SK-N-SH (cell line): ENCODE measurements at regions not wholly inside any gene's neighbourhood (a gene's known extent, or its start where the extent isn't known, plus 50 kb on each side); places are given as distances from the start of the nearest gene placed in this dataset.

ENCODE experiments used
- CTCF ChIA-PET: fragments of 300-600, 350-600 bp; formaldehyde crosslinking; extraction: SDS; loops from one replicate; lab custom pipeline; 2021; lab: Yijun Ruan, JAX
- POLR2A ChIA-PET: fragments of 350-600 bp; sonication (Branson Sonifier 250); formaldehyde crosslinking; extraction: SDS; loops from one replicate; lab custom pipeline; 2020; ENCODE audit warnings: antibody characterized with exemption, inconsistent platforms; lab: Yijun Ruan, JAX
- DNase-seq: peaks from one replicate; pipeline ENCODE4 v3.0.0; 2012
- H2AFZ ChIP-seq: fragments of 200-600 bp; sonication (generic); 2 replicates; pipeline ENCODE4 v1.8.1; 2016; ENCODE audit warnings: antibody characterized with exemption, mild to moderate bottlenecking, low read depth
- H3F3A ChIP-seq: fragments of 200-600 bp; sonication (generic); replicated peaks from 2 replicates; pipeline ENCODE3; 2016; ENCODE audit warnings: antibody characterized with exemption, mild to moderate bottlenecking; ENCODE audit not compliant: insufficient read depth
- H3K27ac ChIP-seq, 2 experiments: fragments of 200-500 bp in 1 of 2; fragments of 200-600 bp in 1 of 2; sonication (Bioruptor generic) in 1 of 2; sonication (generic), shearing (Covaris generic) in 1 of 2; 2 replicates each; pipeline versions ENCODE4 v1.5.1 to v1.6.1; 2014 to 2016; ENCODE audit warnings: low read depth in 2 of 2, inconsistent platforms in 1 of 2, low read length in 1 of 2, mild to moderate bottlenecking in 1 of 2, mixed read lengths in 1 of 2
- H3K27me3 ChIP-seq: fragments of 200-600 bp; sonication (generic), shearing (Covaris generic); 2 replicates; pipeline ENCODE4 v1.6.1; 2016; ENCODE audit warnings: mixed run types; ENCODE audit not compliant: insufficient read depth
- H3K36me3 ChIP-seq, 2 experiments: fragments of 200-500 bp in 1 of 2; fragments of 200-600 bp in 1 of 2; sonication (Bioruptor generic) in 1 of 2; sonication (generic) in 1 of 2; replicated peaks in 1 of 2; 2 replicates each; pipeline versions ENCODE3 to v1.5.1; 2014 to 2016; ENCODE audit warnings: low read length in 1 of 2, mild to moderate bottlenecking in 1 of 2; ENCODE audit not compliant: insufficient read depth in 2 of 2, control insufficient read depth in 1 of 2
- H3K4me1 ChIP-seq, 2 experiments: fragments of 200-500 bp in 1 of 2; fragments of 200-600 bp in 1 of 2; sonication (Bioruptor generic) in 1 of 2; sonication (generic), shearing (Covaris generic) in 1 of 2; 2 replicates each; pipeline versions ENCODE4 v1.5.1 to v1.6.1; 2014 to 2016; ENCODE audit warnings: low read depth in 1 of 2, low read length in 1 of 2, mixed run types in 1 of 2; ENCODE audit not compliant: insufficient read depth in 2 of 2, control insufficient read depth in 1 of 2
- H3K4me2 ChIP-seq: fragments of 200-600 bp; sonication (generic), shearing (Covaris generic); 2 replicates; pipeline ENCODE4 v1.6.1; 2017; ENCODE audit warnings: mixed run types
- H3K4me3 ChIP-seq, 2 experiments: fragments of 200-500 bp in 1 of 2; fragments of 200-600 bp in 1 of 2; sonication (Bioruptor generic) in 1 of 2; sonication (generic), shearing (Covaris generic) in 1 of 2; 2 replicates each; pipeline versions ENCODE4 v1.5.1 to v1.8.1; 2014 to 2016; ENCODE audit warnings: low read depth in 2 of 2, inconsistent platforms in 1 of 2, low read length in 1 of 2, mild to moderate bottlenecking in 1 of 2, mixed read lengths in 1 of 2, moderate library complexity in 1 of 2
- H3K79me2 ChIP-seq: fragments of 200-600 bp; sonication (generic); 2 replicates; pipeline ENCODE4 v1.8.1; 2017; ENCODE audit warnings: mild to moderate bottlenecking; ENCODE audit not compliant: insufficient read depth
- H3K9ac ChIP-seq: fragments of 200-600 bp; sonication (generic); 2 replicates; pipeline ENCODE4 v1.6.1; 2017; ENCODE audit warnings: mixed run types
- H3K9me2 ChIP-seq: fragments of 200-600 bp; sonication (generic); 2 replicates; pipeline ENCODE4 v1.6.1; 2017; ENCODE audit warnings: mixed run types
- H3K9me3 ChIP-seq: fragments of 200-600 bp; sonication (generic); 2 replicates; pipeline ENCODE4 v1.6.1; 2017; ENCODE audit warnings: mixed run types, mild to moderate bottlenecking, moderate library complexity
- H4K20me1 ChIP-seq: fragments of 200-600 bp; sonication (generic); 2 replicates; pipeline ENCODE4 v1.6.1; 2017; ENCODE audit warnings: mild to moderate bottlenecking, mixed run types; ENCODE audit not compliant: insufficient read depth
- EP300 ChIP-seq, 2 experiments: IDR thresholded peaks; 2 replicates each; pipeline versions ENCODE4 v1.4.0 to v1.6.1; 2012; ENCODE audit warnings: borderline replicate concordance in 1 of 2, low read depth in 1 of 2, low read length in 1 of 2
- EZH2phosphoT487 ChIP-seq: fragments of 200-600 bp; sonication (generic); IDR thresholded peaks from 2 replicates; pipeline ENCODE4 v1.6.1; 2017; ENCODE audit warnings: low read depth, mixed run types, mild to moderate bottlenecking, antibody characterized with exemption, moderate library complexity, borderline replicate concordance
- FOSL2 ChIP-seq: IDR thresholded peaks from 2 replicates; pipeline ENCODE4 v1.4.0; 2012; ENCODE audit warnings: low read depth, mild to moderate bottlenecking, moderate library complexity, borderline replicate concordance
- FOXJ3 ChIP-seq: sonication (generic); formaldehyde crosslinking; IDR thresholded peaks from 2 replicates; pipeline ENCODE4 v1.5.1; 2020; ENCODE audit warnings: mild to moderate bottlenecking, missing genetic modification reagents
- GATA2 ChIP-seq: sonication (generic); formaldehyde crosslinking; IDR thresholded peaks from 2 replicates; pipeline ENCODE4 v1.5.0; 2020; ENCODE audit warnings: mild to moderate bottlenecking, missing genetic modification reagents
- MEF2A ChIP-seq: IDR thresholded peaks from 2 replicates; pipeline ENCODE4 v1.4.0; 2012; ENCODE audit warnings: low read depth, borderline replicate concordance
- MXI1 ChIP-seq: IDR thresholded peaks from 2 replicates; pipeline ENCODE4 v1.6.1; 2012; ENCODE audit warnings: mild to moderate bottlenecking, low read depth, low read length, improper control_type of control experiment
- RFX5 ChIP-seq: IDR thresholded peaks from 2 replicates; pipeline ENCODE4 v1.6.1; 2012; ENCODE audit warnings: mild to moderate bottlenecking, improper control_type of control experiment, low read length
- RXRA ChIP-seq: IDR thresholded peaks from 2 replicates; pipeline ENCODE4 v1.4.0; 2012; ENCODE audit warnings: low read depth, mild to moderate bottlenecking, borderline replicate concordance
- TCF12 ChIP-seq: IDR thresholded peaks from 2 replicates; pipeline ENCODE4 v1.4.0; 2012
- TEAD4 ChIP-seq: IDR thresholded peaks from 2 replicates; pipeline ENCODE4 v1.4.0; 2012; ENCODE audit warnings: mild to moderate bottlenecking, borderline replicate concordance; ENCODE audit not compliant: insufficient read depth
- WGBS: methylation state at CpG from one replicate; pipeline ENCODE4 v1.1.6; 2017; ENCODE audit warnings: low lambda C conversion rate; 5-methylcytosine and 5-hydroxymethylcytosine counted together
- TF ChIP-seq, protein P1 (sequence below): IDR thresholded peaks from 2 replicates; pipeline ENCODE4 v1.6.1; 2012; ENCODE audit warnings: mild to moderate bottlenecking, low read depth, low read length, moderate library complexity
- TF ChIP-seq, protein P2 (sequence below): IDR thresholded peaks from 2 replicates; pipeline ENCODE4 v1.4.0; 2012; ENCODE audit warnings: low read depth
- TF ChIP-seq, protein P3 (sequence below): IDR thresholded peaks from 2 replicates; pipeline ENCODE4; 2012
- TF ChIP-seq, protein P4 (sequence below): IDR thresholded peaks from 2 replicates; pipeline ENCODE4 v1.4.0; 2012; ENCODE audit warnings: low read depth, borderline replicate concordance
- TF ChIP-seq, protein P5 (sequence below): fragments of 150-350 bp; IDR thresholded peaks from 2 replicates; pipeline ENCODE4 v1.6.1; 2016; ENCODE audit warnings: mild to moderate bottlenecking, low read depth, low read length

DNA sequence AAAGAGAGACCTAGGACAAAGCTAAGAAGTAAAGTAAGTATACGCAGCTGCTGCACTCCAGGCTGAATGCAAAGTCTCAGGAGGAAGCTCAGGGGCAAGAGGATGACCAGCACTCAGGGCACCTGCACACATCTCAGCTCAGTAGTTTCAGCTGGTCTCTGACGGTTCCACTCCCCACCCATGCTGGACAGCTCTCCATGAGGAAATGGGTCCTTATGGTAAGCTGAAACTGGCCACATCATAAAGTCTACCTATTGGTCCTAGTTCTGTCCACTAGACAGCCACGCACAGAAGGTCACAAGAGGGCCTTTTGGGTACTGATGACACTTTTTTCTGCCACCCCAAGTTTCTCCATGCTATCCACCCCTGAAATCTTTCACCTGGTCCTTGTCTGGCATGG, 215.3 kb downstream of the TTC32 start:
- Histone ChIP-seq H3K4me1 (no peaks in the 10 kb centered on the region), H3K9me3 (no peaks in the 10 kb centered on the region), H3K27ac (no peak overlapping the region), H2AFZ (no peak overlapping the region), H3K9me2 (no peaks in the 10 kb centered on the region), H3K9ac (no peak overlapping the region), H3K36me3 (no peaks in the 10 kb centered on the region), H4K20me1 (no peaks in the 10 kb centered on the region), H3K79me2 (no peaks in the 10 kb centered on the region), H3K4me2 (no peak overlapping the region), H3K4me3 (no peak overlapping the region), H3K27me3 (peaks cover 5% of the 10 kb centered on the region; the same call in 1 of the 2 replicates), H3F3A (no peaks in the 10 kb centered on the region)
- no peak for DNase-seq
- POLR2A ChIA-PET: no interaction called here
- TF ChIP-seq, protein P1, sequence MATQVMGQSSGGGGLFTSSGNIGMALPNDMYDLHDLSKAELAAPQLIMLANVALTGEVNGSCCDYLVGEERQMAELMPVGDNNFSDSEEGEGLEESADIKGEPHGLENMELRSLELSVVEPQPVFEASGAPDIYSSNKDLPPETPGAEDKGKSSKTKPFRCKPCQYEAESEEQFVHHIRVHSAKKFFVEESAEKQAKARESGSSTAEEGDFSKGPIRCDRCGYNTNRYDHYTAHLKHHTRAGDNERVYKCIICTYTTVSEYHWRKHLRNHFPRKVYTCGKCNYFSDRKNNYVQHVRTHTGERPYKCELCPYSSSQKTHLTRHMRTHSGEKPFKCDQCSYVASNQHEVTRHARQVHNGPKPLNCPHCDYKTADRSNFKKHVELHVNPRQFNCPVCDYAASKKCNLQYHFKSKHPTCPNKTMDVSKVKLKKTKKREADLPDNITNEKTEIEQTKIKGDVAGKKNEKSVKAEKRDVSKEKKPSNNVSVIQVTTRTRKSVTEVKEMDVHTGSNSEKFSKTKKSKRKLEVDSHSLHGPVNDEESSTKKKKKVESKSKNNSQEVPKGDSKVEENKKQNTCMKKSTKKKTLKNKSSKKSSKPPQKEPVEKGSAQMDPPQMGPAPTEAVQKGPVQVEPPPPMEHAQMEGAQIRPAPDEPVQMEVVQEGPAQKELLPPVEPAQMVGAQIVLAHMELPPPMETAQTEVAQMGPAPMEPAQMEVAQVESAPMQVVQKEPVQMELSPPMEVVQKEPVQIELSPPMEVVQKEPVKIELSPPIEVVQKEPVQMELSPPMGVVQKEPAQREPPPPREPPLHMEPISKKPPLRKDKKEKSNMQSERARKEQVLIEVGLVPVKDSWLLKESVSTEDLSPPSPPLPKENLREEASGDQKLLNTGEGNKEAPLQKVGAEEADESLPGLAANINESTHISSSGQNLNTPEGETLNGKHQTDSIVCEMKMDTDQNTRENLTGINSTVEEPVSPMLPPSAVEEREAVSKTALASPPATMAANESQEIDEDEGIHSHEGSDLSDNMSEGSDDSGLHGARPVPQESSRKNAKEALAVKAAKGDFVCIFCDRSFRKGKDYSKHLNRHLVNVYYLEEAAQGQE: peak; percentile 61; the same call in 1 of the 2 replicates
- TF ChIP-seq, protein P2, sequence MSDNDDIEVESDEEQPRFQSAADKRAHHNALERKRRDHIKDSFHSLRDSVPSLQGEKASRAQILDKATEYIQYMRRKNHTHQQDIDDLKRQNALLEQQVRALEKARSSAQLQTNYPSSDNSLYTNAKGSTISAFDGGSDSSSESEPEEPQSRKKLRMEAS: no peak
- CTCF ChIA-PET: interaction anchor here (1.1 kb wide), 1 partner anchor 62 kb away, joined by 3 read pairs; no protein-coding TSS in a partner anchor
- WGBS: 29% methylated on average over 3 of the region's 3 CpGs

DNA sequence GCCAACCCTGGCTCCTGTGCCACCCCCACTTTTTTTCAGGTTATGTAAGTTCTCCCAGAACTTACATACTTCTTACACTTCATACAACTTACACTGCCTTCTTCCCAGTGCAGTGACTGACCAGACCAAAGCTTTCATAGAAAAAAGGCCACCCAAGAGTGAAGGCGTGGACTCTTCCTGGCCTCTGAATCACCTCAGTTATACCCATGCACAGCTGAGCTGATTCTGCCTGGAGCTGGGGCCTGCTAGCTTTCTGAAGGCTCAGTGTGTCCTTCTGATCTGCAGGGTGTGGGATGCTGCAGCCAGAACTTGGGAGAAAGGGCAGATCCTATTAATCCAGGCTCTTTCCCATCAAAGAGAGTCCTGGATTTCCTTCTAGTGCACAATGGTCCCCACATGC, 216.1 kb downstream of the TTC32 start:
- no peak overlapping the region for H2AFZ ChIP-seq
- no peak overlapping the region for H3K9ac ChIP-seq
- TF ChIP-seq FOSL2 (no peak), GATA2 (no peak), FOXJ3 (CRISPR knock-in tag) (no peak), MEF2A (no peak), TCF12 (no peak), MXI1 (no peak), EZH2phosphoT487 (no peak), EP300 (IDR thresholded peaks at IDR 0.05; ENCODE audit: borderline replicate concordance in 1 of 2, low read depth in 1 of 2, low read length in 1 of 2) (no peak), RFX5 (no peak), RXRA (no peak), TEAD4 (no peak)
- TF ChIP-seq, protein P3, sequence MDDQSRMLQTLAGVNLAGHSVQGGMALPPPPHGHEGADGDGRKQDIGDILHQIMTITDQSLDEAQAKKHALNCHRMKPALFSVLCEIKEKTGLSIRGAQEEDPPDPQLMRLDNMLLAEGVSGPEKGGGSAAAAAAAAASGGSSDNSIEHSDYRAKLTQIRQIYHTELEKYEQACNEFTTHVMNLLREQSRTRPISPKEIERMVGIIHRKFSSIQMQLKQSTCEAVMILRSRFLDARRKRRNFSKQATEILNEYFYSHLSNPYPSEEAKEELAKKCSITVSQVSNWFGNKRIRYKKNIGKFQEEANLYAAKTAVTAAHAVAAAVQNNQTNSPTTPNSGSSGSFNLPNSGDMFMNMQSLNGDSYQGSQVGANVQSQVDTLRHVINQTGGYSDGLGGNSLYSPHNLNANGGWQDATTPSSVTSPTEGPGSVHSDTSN: no peak
- TF ChIP-seq, protein P4, sequence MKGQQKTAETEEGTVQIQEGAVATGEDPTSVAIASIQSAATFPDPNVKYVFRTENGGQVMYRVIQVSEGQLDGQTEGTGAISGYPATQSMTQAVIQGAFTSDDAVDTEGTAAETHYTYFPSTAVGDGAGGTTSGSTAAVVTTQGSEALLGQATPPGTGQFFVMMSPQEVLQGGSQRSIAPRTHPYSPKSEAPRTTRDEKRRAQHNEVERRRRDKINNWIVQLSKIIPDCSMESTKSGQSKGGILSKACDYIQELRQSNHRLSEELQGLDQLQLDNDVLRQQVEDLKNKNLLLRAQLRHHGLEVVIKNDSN: no peak
- TF ChIP-seq, protein P5, sequence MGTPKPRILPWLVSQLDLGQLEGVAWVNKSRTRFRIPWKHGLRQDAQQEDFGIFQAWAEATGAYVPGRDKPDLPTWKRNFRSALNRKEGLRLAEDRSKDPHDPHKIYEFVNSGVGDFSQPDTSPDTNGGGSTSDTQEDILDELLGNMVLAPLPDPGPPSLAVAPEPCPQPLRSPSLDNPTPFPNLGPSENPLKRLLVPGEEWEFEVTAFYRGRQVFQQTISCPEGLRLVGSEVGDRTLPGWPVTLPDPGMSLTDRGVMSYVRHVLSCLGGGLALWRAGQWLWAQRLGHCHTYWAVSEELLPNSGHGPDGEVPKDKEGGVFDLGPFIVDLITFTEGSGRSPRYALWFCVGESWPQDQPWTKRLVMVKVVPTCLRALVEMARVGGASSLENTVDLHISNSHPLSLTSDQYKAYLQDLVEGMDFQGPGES: no peak
- TF ChIP-seq, protein P2: no peak
- H3K9me2 ChIP-seq: no peaks in the 10 kb centered on the region
- H3K4me1 ChIP-seq: no peaks in the 10 kb centered on the region
- no peak overlapping the region for H3K4me2 ChIP-seq
- H3K4me3 ChIP-seq: no peak overlapping the region
- H3K79me2 ChIP-seq: no peaks in the 10 kb centered on the region
- H3K27ac ChIP-seq: no peak overlapping the region
- no peaks in the 10 kb centered on the region for H3F3A ChIP-seq
- WGBS: 18% methylated on average over 1 of the region's 1 CpG
- H4K20me1 ChIP-seq: no peaks in the 10 kb centered on the region
- no peaks in the 10 kb centered on the region for H3K9me3 ChIP-seq
- ChIA-PET POLR2A (no interaction called here), CTCF (interaction anchor here (1.1 kb wide), 1 partner anchor 62 kb away, joined by 3 read pairs; no protein-coding TSS in a partner anchor)
- peaks cover 5% of the 10 kb centered on the region; the same call in 1 of the 2 replicates for H3K27me3 ChIP-seq
- H3K36me3 ChIP-seq: no peaks in the 10 kb centered on the region
- DNase-seq: no peak
